SK-N-DZ (cell line): ENCODE measurements at regions not wholly inside any gene's neighbourhood (a gene's known extent, or its start where the extent isn't known, plus 50 kb on each side); places are given as distances from the start of the nearest gene placed in this dataset.
"Not testable (repeated sequence)": the region's sequence is repeated elsewhere in the genome, so short reads cannot be mapped to it uniquely, and the experiment has no call there.

Source experiments
- DNase-seq: peaks from one replicate; pipeline ENCODE4 v3.0.0-alpha.2; 2015; ENCODE audit warnings: low spot score

- no peak for DNase-seq
Observed at GRCh38 chr13:111614613-111615012, 294.2 kb downstream of the TEX29 start.

- no peak for DNase-seq
Observed at GRCh38 chr13:111616203-111616602, 295.8 kb downstream of the TEX29 start.

GRCh38 chr13:111620166-111620565, 299.7 kb downstream of the TEX29 start:
- no peak for DNase-seq

- DNase-seq = no peak
Observed at GRCh38 chr13:111620586-111620985, 300.1 kb downstream of the TEX29 start.

- DNase-seq = no peak
Observed at GRCh38 chr13:111621164-111621563, 300.7 kb downstream of the TEX29 start.

GRCh38 chr13:111622051-111622531, 301.6 kb downstream of the TEX29 start:
- DNase-seq = no peak

GRCh38 chr13:111623208-111623607, 302.8 kb downstream of the TEX29 start:
- DNase-seq = no peak

- no peak for DNase-seq
Observed at GRCh38 chr13:111623743-111624505, 303.5 kb downstream of the TEX29 start.

GRCh38 chr13:111625526-111626315, 305.3 kb downstream of the TEX29 start:
- no peak for DNase-seq

GRCh38 chr13:111626371-111627305, 306.2 kb downstream of the TEX29 start:
- DNase-seq = no peak

- DNase-seq = no peak
Observed at GRCh38 chr13:111627596-111627995, 307.2 kb downstream of the TEX29 start.

- DNase-seq = no peak
Observed at GRCh38 chr13:111629016-111629415, 308.6 kb downstream of the TEX29 start.

- no peak for DNase-seq
Observed at GRCh38 chr13:111629457-111629856, 309.0 kb downstream of the TEX29 start.

GRCh38 chr13:111629926-111630325, 309.5 kb downstream of the TEX29 start:
- no peak for DNase-seq

- no peak for DNase-seq
Observed at GRCh38 chr13:111630406-111630805, 310.0 kb downstream of the TEX29 start.

GRCh38 chr13:111631271-111631670, 310.8 kb downstream of the TEX29 start:
- DNase-seq = not testable (repeated sequence)

- no peak for DNase-seq
Observed at GRCh38 chr13:111632906-111633305, 312.5 kb downstream of the TEX29 start.

- DNase-seq = no peak
Observed at GRCh38 chr13:111633401-111633800, 313.0 kb downstream of the TEX29 start.

- DNase-seq = no peak
Observed at GRCh38 chr13:111634410-111634809, 314.0 kb downstream of the TEX29 start.

GRCh38 chr13:111636271-111636670, 315.8 kb downstream of the TEX29 start:
- DNase-seq = no peak

- DNase-seq = no peak
Observed at GRCh38 chr13:111636804-111637203, 316.4 kb downstream of the TEX29 start.

- DNase-seq = no peak
Observed at GRCh38 chr13:111637365-111637764, 316.9 kb downstream of the TEX29 start.
